ENCODE measurements at regions not wholly inside any gene's neighbourhood (a gene's known extent, or its start where the extent isn't known, plus 50 kb on each side); places are given as distances from the start of the nearest gene placed in this dataset.

DNA sequence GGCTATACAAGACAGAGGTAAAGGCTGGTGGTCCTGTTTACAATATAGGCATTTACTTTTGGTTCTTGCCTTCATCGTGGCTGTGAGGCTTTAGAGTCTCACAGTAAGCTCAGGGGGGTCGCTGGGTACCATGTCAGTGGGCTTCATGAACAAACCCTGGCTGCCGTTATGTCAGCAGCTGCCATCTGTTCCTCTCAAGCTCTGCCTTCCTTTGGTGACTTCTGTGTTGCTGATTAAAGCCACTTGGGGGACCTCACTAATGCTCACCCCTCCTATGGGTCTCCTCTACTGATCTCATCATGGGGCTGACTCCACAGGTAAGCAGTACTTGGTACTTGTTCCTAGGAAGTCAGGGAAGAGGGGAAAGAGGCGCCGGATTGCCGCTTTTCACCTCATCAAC lies 268.7 kb downstream of the TTC6 start:
- no peak overlapping the region for H2AFZ ChIP-seq (ENCODE audit: low read length)
- no peak overlapping the region for H3K27ac ChIP-seq (ENCODE audit: low read depth, low read length, poor library complexity, severe bottlenecking)
- no peaks in the 10 kb centered on the region for H4K20me1 ChIP-seq (ENCODE audit: insufficient read depth, low read length)
- no peak for DNase-seq (ENCODE audit: low spot score)
- ChIA-PET POLR2A (no interaction called here), CTCF (ENCODE audit: unreplicated experiment) (no interaction called here)
- TF ChIP-seq EZH2phosphoT487 (IDR thresholded peaks at IDR 0.05; ENCODE audit: borderline replicate concordance, low read depth, low read length), result no peak
- TF ChIP-seq, protein P1, sequence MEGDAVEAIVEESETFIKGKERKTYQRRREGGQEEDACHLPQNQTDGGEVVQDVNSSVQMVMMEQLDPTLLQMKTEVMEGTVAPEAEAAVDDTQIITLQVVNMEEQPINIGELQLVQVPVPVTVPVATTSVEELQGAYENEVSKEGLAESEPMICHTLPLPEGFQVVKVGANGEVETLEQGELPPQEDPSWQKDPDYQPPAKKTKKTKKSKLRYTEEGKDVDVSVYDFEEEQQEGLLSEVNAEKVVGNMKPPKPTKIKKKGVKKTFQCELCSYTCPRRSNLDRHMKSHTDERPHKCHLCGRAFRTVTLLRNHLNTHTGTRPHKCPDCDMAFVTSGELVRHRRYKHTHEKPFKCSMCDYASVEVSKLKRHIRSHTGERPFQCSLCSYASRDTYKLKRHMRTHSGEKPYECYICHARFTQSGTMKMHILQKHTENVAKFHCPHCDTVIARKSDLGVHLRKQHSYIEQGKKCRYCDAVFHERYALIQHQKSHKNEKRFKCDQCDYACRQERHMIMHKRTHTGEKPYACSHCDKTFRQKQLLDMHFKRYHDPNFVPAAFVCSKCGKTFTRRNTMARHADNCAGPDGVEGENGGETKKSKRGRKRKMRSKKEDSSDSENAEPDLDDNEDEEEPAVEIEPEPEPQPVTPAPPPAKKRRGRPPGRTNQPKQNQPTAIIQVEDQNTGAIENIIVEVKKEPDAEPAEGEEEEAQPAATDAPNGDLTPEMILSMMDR (conservative IDR thresholded peaks at IDR 0.05; ENCODE audit: low read length), result no peak
- intact Hi-C loops (cut with micrococcal nuclease; ENCODE audit: unreplicated experiment), result no loop called here
- H3K9me2 ChIP-seq (ENCODE audit: insufficient read depth, low read length), result no peaks in the 10 kb centered on the region
- H3K9me3 ChIP-seq (ENCODE audit: low read length), result no peaks in the 10 kb centered on the region
- no peak overlapping the region for H3K4me3 ChIP-seq (ENCODE audit: low read depth, low read length, poor library complexity, severe bottlenecking)
- no peaks in the 10 kb centered on the region for H3K4me1 ChIP-seq (ENCODE audit: insufficient read depth, low read length, poor library complexity, severe bottlenecking)
- no peak overlapping the region for H3K4me2 ChIP-seq (ENCODE audit: low read length)
- no peaks in the 10 kb centered on the region for H3K36me3 ChIP-seq (ENCODE audit: insufficient read depth, low read length)
- H3K79me2 ChIP-seq (ENCODE audit: insufficient read depth, low read depth, low read length), result no peaks in the 10 kb centered on the region
- no TSS peak for BruUV-seq (replicated peaks)

DNA sequence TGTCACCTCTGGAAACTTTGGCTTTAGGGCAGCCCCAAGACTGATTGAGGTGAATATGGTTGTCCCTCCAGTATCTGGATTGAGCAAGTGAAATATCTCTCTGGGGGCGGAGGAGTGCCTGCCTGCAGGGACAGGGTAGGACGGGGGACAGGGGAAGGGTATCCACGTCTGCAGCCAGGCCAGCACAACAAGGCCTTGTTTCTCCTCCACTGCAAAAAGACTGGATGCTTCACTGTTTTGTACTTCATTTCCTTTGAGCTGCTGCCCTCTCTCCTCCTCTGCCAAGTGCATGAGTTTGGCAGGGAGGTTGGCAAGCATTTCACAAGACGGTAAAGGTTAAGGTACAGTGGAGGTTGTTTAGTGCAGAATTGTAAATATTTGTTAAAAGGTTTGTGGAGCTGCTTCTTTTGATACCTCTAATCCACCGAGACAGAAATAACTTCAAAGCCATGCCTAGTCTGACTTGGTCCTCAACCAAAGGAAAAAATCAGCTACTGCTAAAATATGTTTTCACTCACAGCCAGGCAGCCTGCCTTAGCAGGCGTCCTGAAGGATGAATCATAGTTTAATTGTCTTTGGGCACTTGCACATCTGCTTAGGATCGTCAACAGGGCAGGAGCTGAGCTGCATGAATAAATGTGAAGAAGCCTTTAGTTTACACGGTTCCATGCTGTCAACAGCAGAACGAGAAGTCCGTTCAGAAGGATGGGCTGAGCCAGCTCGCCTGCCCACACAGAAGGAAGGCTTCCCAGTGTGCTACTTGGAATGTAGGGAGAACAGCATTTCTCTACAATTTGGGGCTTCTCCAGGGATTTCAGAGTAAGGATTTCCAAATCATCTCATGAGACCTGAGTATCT lies 269.7 kb downstream of the TTC6 start:
- H2AFZ ChIP-seq (ENCODE audit: low read length), result no peak overlapping the region
- no peak for DNase-seq (ENCODE audit: low spot score)
- no peak overlapping the region for H3K4me3 ChIP-seq (ENCODE audit: low read depth, low read length, poor library complexity, severe bottlenecking)
- H3K36me3 ChIP-seq (ENCODE audit: insufficient read depth, low read length), result no peaks in the 10 kb centered on the region
- H3K27ac ChIP-seq (ENCODE audit: low read depth, low read length, poor library complexity, severe bottlenecking), result no peak overlapping the region
- CTCF ChIA-PET (ENCODE audit: unreplicated experiment), result no interaction called here
- no peaks in the 10 kb centered on the region for H3K9me3 ChIP-seq (ENCODE audit: low read length)
- TF ChIP-seq, protein P1 (conservative IDR thresholded peaks at IDR 0.05; ENCODE audit: low read length), result no peak
- no peak for TF ChIP-seq EZH2phosphoT487 (IDR thresholded peaks at IDR 0.05; ENCODE audit: borderline replicate concordance, low read depth, low read length)
- POLR2A ChIA-PET, result no interaction called here
- no peaks in the 10 kb centered on the region for H4K20me1 ChIP-seq (ENCODE audit: insufficient read depth, low read length)
- intact Hi-C loops (cut with micrococcal nuclease; ENCODE audit: unreplicated experiment), result no loop called here
- H3K9me2 ChIP-seq (ENCODE audit: insufficient read depth, low read length), result no peaks in the 10 kb centered on the region
- no TSS peak for BruUV-seq (replicated peaks)
- no peaks in the 10 kb centered on the region for H3K79me2 ChIP-seq (ENCODE audit: insufficient read depth, low read depth, low read length)
- no peaks in the 10 kb centered on the region for H3K4me1 ChIP-seq (ENCODE audit: insufficient read depth, low read length, poor library complexity, severe bottlenecking)
- no peak overlapping the region for H3K4me2 ChIP-seq (ENCODE audit: low read length)
